Astrocyte of the cerebellum (primary cell): ENCODE measurements at regions not wholly inside any gene's neighbourhood (a gene's known extent, or its start where the extent isn't known, plus 50 kb on each side); places are given as distances from the start of the nearest gene placed in this dataset.

Experiments used
- DNase-seq: peaks from one replicate; pipeline ENCODE4 v3.0.0-alpha.2; 2011; ENCODE audit warnings: low read depth
- H3K4me3 ChIP-seq: 2 replicates; pipeline ENCODE4 v1.5.1; 2011; ENCODE audit warnings: mild to moderate bottlenecking, low read depth, low read length, moderate library complexity
- CTCF ChIP-seq: IDR thresholded peaks from 2 replicates; pipeline ENCODE4 v1.5.1; 2012; ENCODE audit warnings: low read length, low read depth, moderate library complexity, mild to moderate bottlenecking; ENCODE audit errors: missing control alignments
- in situ Hi-C: cut with HindIII; loops from 2 replicates; pipeline ENCODE4 v1.10.0; 2017; ENCODE audit warnings: low sequenced_read_pairs

- no peak for TF ChIP-seq CTCF
- DNase-seq: no peak
- in situ Hi-C loops: no loop called here
These were observed 498.5 kb upstream of the HS6ST1 start for GRCh38 chr2:128817171-128817570.

GRCh38 chr2:128817813-128818212 is 499.1 kb upstream of the HS6ST1 start:
- in situ Hi-C loops: no loop called here
- H3K4me3 ChIP-seq: no peak overlapping the region
- DNase-seq: no peak
- no peak for TF ChIP-seq CTCF

More at GRCh38 chr2:128817171-128817570, 498.5 kb upstream of the HS6ST1 start:
- H3K4me3 ChIP-seq: no peak overlapping the region

GRCh38 chr2:128818248-128818647 is 499.6 kb upstream of the HS6ST1 start:
- no peak for TF ChIP-seq CTCF
- H3K4me3 ChIP-seq: no peak overlapping the region
- in situ Hi-C loops: no loop called here
- no peak for DNase-seq

GRCh38 chr2:128818704-128819491 is 500.2 kb upstream of the HS6ST1 start:
- no peak for DNase-seq
- in situ Hi-C loops: no loop called here
- H3K4me3 ChIP-seq: no peak overlapping the region
- no peak for TF ChIP-seq CTCF

GRCh38 chr2:128820452-128820851 is 501.8 kb upstream of the HS6ST1 start:
- no peak for TF ChIP-seq CTCF
- no peak for DNase-seq
- in situ Hi-C loops: no loop called here
- no peak overlapping the region for H3K4me3 ChIP-seq

GRCh38 chr2:128821010-128821409 is 502.3 kb upstream of the HS6ST1 start:
- no peak for DNase-seq
- in situ Hi-C loops: no loop called here
- TF ChIP-seq CTCF: no peak
- H3K4me3 ChIP-seq: no peak overlapping the region
